Left lung (tissue), 4 donors: ENCODE measurements at regions not wholly inside any gene's neighbourhood (a gene's known extent, or its start where the extent isn't known, plus 50 kb on each side); places are given as distances from the start of the nearest gene placed in this dataset.

ENCODE experiments used
- ATAC-seq: fragments of 200-7000 bp; cut with Tn5 transposase; one replicate; pipeline ENCODE4 v1.9.1; 2020; ENCODE audit warnings: moderate library complexity
- DNase-seq, 4 donors: peaks; one replicate each; pipeline ENCODE4 v3.0.0-alpha.2; 2013 to 2020
- H3K27ac ChIP-seq, 2 donors: fragments of 200-600 bp; sonication (generic) in 1 of 2; one replicate each; pipeline versions ENCODE4 v1.5.0 to v1.8.0; 2020 to 2021
- H3K27me3 ChIP-seq, 2 donors: fragments of 200-600 bp; sonication (generic) in 1 of 2; one replicate each; pipeline versions ENCODE4 v1.5.0 to v1.8.0; 2020 to 2021
- H3K36me3 ChIP-seq, 2 donors: fragments of 200-600 bp; sonication (generic) in 1 of 2; one replicate each; pipeline versions ENCODE4 v1.5.0 to v1.8.0; 2020 to 2021
- H3K4me1 ChIP-seq, 2 donors: fragments of 200-600 bp; one replicate each; pipeline ENCODE4 v1.8.0; 2021
- H3K4me3 ChIP-seq, 2 donors: fragments of 200-600 bp; sonication (generic) in 1 of 2; one replicate each; pipeline versions ENCODE4 v1.5.0 to v1.8.0; 2020 to 2021; ENCODE audit warnings: mild to moderate bottlenecking in 1 of 2
- H3K9me3 ChIP-seq, 2 donors: fragments of 200-600 bp; sonication (generic) in 1 of 2; one replicate each; pipeline versions ENCODE4 v1.5.0 to v1.8.0; 2020 to 2021
- CTCF ChIP-seq, 2 donors: fragments of 200-600 bp; sonication (generic) in 1 of 2; IDR thresholded peaks; one replicate each; pipeline versions ENCODE4 v1.5.0 to v1.8.0; 2021; ENCODE audit warnings: antibody characterized with exemption in 2 of 2
- intact Hi-C, 2 donors: fragments of 100-400 bp; cut with DNase I; formaldehyde crosslinking; loops; one replicate each; pipeline versions ENCODE4 v1.11.2 to v1.14.2; 2022
- donor health status: DM: no; HTN: yes; CAD: no.
- donor health status: DM: no; HTN: no; CAD: no.

GRCh38 chr2:6314218-6314960 is 551.3 kb downstream of the CMPK2 start:
- TF ChIP-seq CTCF (IDR thresholded peaks at IDR 0.05) = no peak
- H3K27me3 ChIP-seq = no peaks in the 10 kb centered on the region
- H3K4me1 ChIP-seq = no peaks in the 10 kb centered on the region
- DNase-seq (no peak), ATAC-seq (no peak)
- H3K27ac ChIP-seq = no peak overlapping the region
- no peaks in the 10 kb centered on the region for H3K9me3 ChIP-seq
- H3K4me3 ChIP-seq = no peak overlapping the region
- no peaks in the 10 kb centered on the region for H3K36me3 ChIP-seq
- intact Hi-C loops = no loop called here

- Histone ChIP-seq H3K27me3 (no peaks in the 10 kb centered on the region), H3K4me3 (no peak overlapping the region), H3K36me3 (no peaks in the 10 kb centered on the region), H3K27ac (no peak overlapping the region), H3K4me1 (no peaks in the 10 kb centered on the region), H3K9me3 (peaks cover 0 to 17% of the 10 kb centered on the region in 2 donors)
- no peak for DNase-seq
- intact Hi-C loops = no loop called here
- ATAC-seq = no peak
- TF ChIP-seq CTCF (IDR thresholded peaks at IDR 0.05) = no peak
Measured at GRCh38 chr2:6325616-6326015, 540.1 kb downstream of the CMPK2 start.

GRCh38 chr2:6326958-6327357 is 538.7 kb downstream of the CMPK2 start:
- Histone ChIP-seq H3K4me1 (no peaks in the 10 kb centered on the region), H3K27ac (no peak overlapping the region), H3K27me3 (no peaks in the 10 kb centered on the region), H3K36me3 (no peaks in the 10 kb centered on the region), H3K4me3 (no peak overlapping the region), H3K9me3 (peaks cover 0 to 20% of the 10 kb centered on the region in 2 donors)
- DNase-seq = no peak
- intact Hi-C loops = no loop called here
- TF ChIP-seq CTCF (IDR thresholded peaks at IDR 0.05) = no peak
- no peak for ATAC-seq

- no peak overlapping the region for H3K27ac ChIP-seq
- H3K4me1 ChIP-seq = no peaks in the 10 kb centered on the region
- DNase-seq = no peak
- intact Hi-C loops = no loop called here
- peaks cover 0 to 4% of the 10 kb centered on the region in 2 donors for H3K9me3 ChIP-seq
- no peak for ATAC-seq
- TF ChIP-seq CTCF (IDR thresholded peaks at IDR 0.05) = no peak
- H3K36me3 ChIP-seq = no peaks in the 10 kb centered on the region
- no peak overlapping the region for H3K4me3 ChIP-seq
- H3K27me3 ChIP-seq = no peaks in the 10 kb centered on the region
Measured at GRCh38 chr2:6336752-6337471, 528.8 kb downstream of the CMPK2 start.

GRCh38 chr2:6337472-6337820 is 528.3 kb downstream of the CMPK2 start:
- Histone ChIP-seq H3K36me3 (no peaks in the 10 kb centered on the region), H3K27ac (no peak overlapping the region), H3K4me1 (no peaks in the 10 kb centered on the region), H3K27me3 (no peaks in the 10 kb centered on the region), H3K4me3 (no peak overlapping the region), H3K9me3 (peaks cover 0 to 4% of the 10 kb centered on the region in 2 donors)
- intact Hi-C loops = no loop called here
- no peak for DNase-seq
- no peak for ATAC-seq
- no peak for TF ChIP-seq CTCF (IDR thresholded peaks at IDR 0.05)
